ENCODE measurements at regions not wholly inside any gene's neighbourhood (a gene's known extent, or its start where the extent isn't known, plus 50 kb on each side); places are given as distances from the start of the nearest gene placed in this dataset.

DNA sequence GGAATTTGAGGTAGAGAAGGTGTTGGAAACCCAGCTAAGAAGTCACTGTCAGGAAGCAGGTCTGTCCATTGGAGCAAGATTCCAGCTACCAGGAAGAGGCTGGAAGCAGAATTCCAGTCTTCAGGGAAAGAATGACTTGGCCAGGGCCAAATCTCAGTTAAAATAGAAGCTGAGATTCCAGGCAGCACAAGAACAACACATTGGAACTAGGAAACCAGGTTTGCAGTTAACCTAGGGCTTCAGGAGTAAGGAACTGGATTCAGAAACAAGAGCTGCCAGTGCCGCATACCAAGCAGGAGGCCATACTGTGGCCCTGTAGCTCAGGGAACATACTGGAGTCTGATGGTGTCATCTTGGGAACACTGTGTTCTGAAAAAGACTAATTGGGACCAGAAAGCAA, 73.7 kb upstream of the FUCA2 start:
- TF ChIP-seq, protein P1, sequence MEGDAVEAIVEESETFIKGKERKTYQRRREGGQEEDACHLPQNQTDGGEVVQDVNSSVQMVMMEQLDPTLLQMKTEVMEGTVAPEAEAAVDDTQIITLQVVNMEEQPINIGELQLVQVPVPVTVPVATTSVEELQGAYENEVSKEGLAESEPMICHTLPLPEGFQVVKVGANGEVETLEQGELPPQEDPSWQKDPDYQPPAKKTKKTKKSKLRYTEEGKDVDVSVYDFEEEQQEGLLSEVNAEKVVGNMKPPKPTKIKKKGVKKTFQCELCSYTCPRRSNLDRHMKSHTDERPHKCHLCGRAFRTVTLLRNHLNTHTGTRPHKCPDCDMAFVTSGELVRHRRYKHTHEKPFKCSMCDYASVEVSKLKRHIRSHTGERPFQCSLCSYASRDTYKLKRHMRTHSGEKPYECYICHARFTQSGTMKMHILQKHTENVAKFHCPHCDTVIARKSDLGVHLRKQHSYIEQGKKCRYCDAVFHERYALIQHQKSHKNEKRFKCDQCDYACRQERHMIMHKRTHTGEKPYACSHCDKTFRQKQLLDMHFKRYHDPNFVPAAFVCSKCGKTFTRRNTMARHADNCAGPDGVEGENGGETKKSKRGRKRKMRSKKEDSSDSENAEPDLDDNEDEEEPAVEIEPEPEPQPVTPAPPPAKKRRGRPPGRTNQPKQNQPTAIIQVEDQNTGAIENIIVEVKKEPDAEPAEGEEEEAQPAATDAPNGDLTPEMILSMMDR (IDR thresholded peaks at IDR 0.05; ENCODE audit: low read depth, low read length) = no peak

DNA sequence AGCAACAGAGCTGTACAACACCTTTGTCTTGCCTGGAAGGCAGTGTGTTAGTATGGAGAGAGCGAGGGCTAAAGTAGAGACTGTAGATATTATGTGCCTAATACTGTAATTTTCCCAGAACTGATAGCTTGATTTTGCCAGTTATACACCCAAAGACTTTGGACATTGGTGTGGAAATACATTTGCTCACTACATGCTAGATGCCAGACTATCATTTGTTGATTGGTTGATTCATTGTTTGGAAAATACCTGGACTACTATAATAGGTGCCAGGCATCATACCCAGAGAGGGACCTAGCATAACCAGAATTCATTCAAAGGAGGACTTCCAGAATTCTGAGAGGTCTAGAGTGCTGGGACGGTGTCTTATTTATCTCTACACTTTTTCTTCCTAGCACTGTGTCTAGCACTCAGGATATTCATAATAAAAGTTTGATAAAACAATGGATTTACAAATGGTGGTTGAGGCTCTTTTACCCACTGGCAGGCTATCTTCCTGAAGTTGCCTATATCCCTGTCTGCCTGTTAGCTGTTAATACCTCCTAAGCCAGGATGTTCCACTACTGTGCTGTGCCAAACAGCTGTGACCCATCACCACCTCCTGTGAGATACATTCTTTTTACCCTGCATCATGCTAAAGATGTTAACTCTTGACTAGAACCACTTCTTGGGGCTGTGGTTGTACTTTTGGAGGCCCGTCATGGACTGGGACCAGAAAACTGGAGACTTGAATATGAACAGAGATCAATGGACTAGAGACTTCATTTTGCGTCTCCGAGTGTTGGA, 72.2 kb upstream of the FUCA2 start:
- TF ChIP-seq, protein P1 (IDR thresholded peaks at IDR 0.05; ENCODE audit: low read depth, low read length) = no peak
- H3K4me3 ChIP-seq (ENCODE audit: low read depth, low read length) = no peak overlapping the region

More for the DNA sequence above, 73.7 kb upstream of the FUCA2 start:
- H3K4me3 ChIP-seq (ENCODE audit: low read depth, low read length) = no peak overlapping the region

DNA sequence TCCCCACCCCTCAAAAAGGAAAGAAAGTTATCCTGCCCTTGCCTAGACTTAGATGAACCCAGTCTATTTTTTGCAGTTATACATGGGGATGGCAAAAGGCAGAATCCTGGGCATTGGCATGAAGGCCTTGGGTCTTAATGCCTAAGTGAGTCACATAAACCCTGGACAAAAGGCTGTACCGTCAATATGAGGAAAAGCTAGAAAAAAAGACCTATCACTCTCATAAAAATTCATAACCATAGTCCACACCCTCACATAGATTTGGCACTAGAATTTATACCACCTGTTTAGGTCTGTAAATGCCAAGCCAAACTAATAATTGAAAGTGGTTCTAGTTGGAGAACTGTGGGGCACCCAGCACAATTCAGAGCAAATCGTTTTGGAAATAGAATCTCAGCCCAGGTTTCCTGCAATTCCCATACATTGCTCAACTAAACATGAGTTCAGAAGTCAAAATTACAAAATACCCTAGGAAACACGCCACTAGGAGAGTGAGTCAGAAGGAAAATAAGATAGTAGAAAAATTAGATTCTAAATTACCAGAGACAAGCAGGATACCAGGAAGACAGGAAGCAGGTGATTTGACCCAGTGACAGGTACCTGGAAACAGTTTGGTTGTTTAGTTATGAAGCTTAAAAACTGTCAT, 70.4 kb upstream of the FUCA2 start:
- no peak overlapping the region for H3K4me3 ChIP-seq (ENCODE audit: low read depth, low read length)
- TF ChIP-seq, protein P1 (IDR thresholded peaks at IDR 0.05; ENCODE audit: low read depth, low read length) = no peak

DNA sequence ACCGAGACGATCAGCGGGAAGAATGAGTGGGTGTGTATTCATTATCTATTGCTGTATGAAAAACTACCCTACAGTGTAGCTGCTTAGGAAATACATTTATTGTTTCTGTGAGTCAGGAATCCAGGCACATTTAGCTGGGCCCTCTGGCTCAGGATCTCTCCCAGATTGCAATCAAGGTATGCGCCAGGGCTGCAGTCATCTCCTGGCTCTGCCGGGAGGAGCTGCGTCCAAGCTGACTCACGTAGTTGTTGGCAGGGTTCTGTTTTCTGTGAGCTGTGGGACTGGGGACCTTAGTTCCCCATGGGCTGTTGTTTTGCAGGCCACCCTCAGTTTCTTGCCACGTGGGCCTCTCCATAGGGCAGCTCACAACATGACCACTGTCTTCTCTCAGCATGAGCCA, 68.2 kb upstream of the FUCA2 start:
- TF ChIP-seq, protein P1 (IDR thresholded peaks at IDR 0.05; ENCODE audit: low read depth, low read length) = no peak
- H3K4me3 ChIP-seq (ENCODE audit: low read depth, low read length) = no peak overlapping the region

DNA sequence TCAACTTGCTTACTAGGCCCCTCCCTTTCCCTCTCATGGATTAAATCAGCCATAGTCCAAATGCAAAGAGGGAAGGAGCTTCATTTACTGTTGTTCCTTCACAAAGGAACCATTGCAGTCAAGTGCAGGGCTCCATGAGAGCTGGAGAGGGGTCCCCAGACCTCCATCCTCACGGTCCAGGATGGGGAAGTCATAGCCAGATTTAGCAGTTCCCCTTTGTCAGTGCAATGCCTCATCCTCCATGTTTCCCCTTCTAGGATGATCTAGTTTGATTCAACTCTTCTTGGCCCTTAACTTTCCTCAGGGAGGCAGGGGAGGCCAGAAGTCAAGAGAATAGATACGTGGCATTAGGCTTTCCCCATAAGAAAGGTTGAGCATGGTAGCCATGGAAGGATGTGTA, 66.5 kb upstream of the FUCA2 start:
- TF ChIP-seq, protein P1 (IDR thresholded peaks at IDR 0.05; ENCODE audit: low read depth, low read length) = no peak
- H3K4me3 ChIP-seq (ENCODE audit: low read depth, low read length) = no peak overlapping the region

DNA sequence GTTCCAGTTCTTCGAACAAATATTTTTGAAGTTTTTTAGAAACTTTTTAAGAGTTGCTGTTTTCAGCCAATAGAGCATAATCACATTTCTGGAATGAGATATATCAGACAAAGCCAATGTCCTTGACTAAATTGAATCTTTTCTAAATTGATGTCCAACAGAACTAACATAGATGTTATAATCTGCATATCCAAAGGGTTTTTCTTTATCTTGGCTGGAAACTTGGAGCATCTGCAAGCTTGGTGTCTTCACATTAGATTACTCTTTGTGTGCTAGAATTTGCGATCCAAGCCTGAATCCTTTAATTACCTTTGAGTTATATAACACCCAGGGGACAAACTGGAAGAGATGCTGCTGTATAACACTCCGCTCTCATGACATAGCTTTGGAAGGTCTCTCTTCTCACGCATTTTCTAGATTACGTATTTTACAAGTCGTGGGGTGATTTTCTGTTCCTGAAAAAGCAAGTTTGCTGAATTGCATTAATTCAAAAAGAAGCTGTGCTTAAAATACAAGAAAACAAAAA, 64.4 kb upstream of the FUCA2 start:
- no peak overlapping the region for H3K4me3 ChIP-seq (ENCODE audit: low read depth, low read length)
- TF ChIP-seq, protein P1 (IDR thresholded peaks at IDR 0.05; ENCODE audit: low read depth, low read length) = no peak

DNA sequence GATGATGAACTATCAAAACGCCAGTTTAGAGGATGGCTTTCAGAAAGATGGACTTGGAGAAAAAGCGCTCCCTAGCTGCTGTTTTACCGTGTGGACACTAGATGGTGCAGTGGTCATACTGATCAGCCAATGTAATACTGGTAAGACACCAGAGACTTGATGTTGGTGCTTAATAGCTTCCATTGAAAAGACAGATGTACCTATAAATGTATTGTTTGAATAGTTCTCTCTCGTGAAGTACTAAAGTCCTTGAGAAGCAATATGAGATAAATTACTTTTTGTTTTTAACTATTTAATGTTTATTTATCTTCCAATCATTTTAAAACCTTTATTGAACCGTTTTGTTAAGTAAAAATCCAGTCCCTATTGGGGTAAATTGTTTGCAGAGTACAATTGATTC, 63.9 kb upstream of the FUCA2 start:
- H3K4me3 ChIP-seq (ENCODE audit: low read depth, low read length) = no peak overlapping the region
- TF ChIP-seq, protein P1 (IDR thresholded peaks at IDR 0.05; ENCODE audit: low read depth, low read length) = peak; percentile 82

Measured in WI38 (cell line).